ENCODE measurements at regions not wholly inside any gene's neighbourhood (a gene's known extent, or its start where the extent isn't known, plus 50 kb on each side); places are given as distances from the start of the nearest gene placed in this dataset.

GRCh38 chr5:3140117-3140516 lies 388.6 kb upstream of the IRX2 start:
- TF ChIP-seq ZNF274 (IDR thresholded peaks at IDR 0.05; ENCODE audit: low read depth, low read length): no peak
- no peak for TF ChIP-seq SRF (IDR thresholded peaks at IDR 0.05; ENCODE audit: low read depth)
- no peak for TF ChIP-seq ZFX (IDR thresholded peaks at IDR 0.05)
- no peak for TF ChIP-seq POLR2AphosphoS5 (IDR thresholded peaks at IDR 0.05; ENCODE audit: low read depth, low read length)
- TF ChIP-seq ELF1 (IDR thresholded peaks at IDR 0.05; ENCODE audit: borderline replicate concordance, low read depth): no peak
- no peak for ATAC-seq
- RAD21 ChIA-PET (ENCODE audit: low non-redundant PET in 1 of 2, low total read pairs in 2 of 2, uncharacterized antibody in 2 of 2, unreplicated experiment in 2 of 2): no interaction called here

GRCh38 chr5:3139499-3139931 lies 388.0 kb upstream of the IRX2 start:
- Histone ChIP-seq H3K9ac (ENCODE audit: low read length) (no peak overlapping the region), H3K9me3 (ENCODE audit: control insufficient read depth in 1 of 2, insufficient read depth in 1 of 2, low read depth in 1 of 2, low read length in 2 of 2) (peaks cover 3 to 26% of the 10 kb centered on the region in 2 experiments; a peak in 2 of 4 replicates), H3K27ac (ENCODE audit: low read depth, low read length) (no peak overlapping the region), H3K4me2 (ENCODE audit: low read length) (no peak overlapping the region), H3K36me3 (ENCODE audit: control insufficient read depth in 1 of 2, insufficient read depth in 2 of 2, low read length in 2 of 2) (no peaks in the 10 kb centered on the region), H3K9me2 (ENCODE audit: insufficient read depth) (no peaks in the 10 kb centered on the region), H3K27me3 (ENCODE audit: insufficient read depth, low read length) (no peaks in the 10 kb centered on the region), H4K20me1 (ENCODE audit: insufficient read depth) (no peaks in the 10 kb centered on the region), H3K4me1 (ENCODE audit: control insufficient read depth in 1 of 2, insufficient read depth in 2 of 2, low read length in 2 of 2) (no peaks in the 10 kb centered on the region), H3K4me3 (replicated peaks in 1 of 2; ENCODE audit: low read depth in 1 of 2, low read length in 2 of 2) (no peak overlapping the region), H3K79me2 (ENCODE audit: insufficient read depth, low read length) (no peaks in the 10 kb centered on the region), H2AFZ (ENCODE audit: low read depth, low read length, poor library complexity, severe bottlenecking) (no peak overlapping the region)
- intact Hi-C loops (cut with micrococcal nuclease): no loop called here
- ChIA-PET CTCF (no interaction called here), RAD21 (ENCODE audit: low non-redundant PET in 1 of 2, low total read pairs in 2 of 2, uncharacterized antibody in 2 of 2, unreplicated experiment in 2 of 2) (no interaction called here), POLR2A (no interaction called here)
- ATAC-seq (no peak), DNase-seq (ENCODE audit: low read depth, low spot score) (no peak)
- TF ChIP-seq ZFX (IDR thresholded peaks at IDR 0.05): no peak
- no peak for TF ChIP-seq YY1 (IDR thresholded peaks at IDR 0.05; ENCODE audit: extremely low read depth, insufficient replicate concordance, low read depth, low read length)
- TF ChIP-seq FOSL1 (IDR thresholded peaks at IDR 0.05; ENCODE audit: low read depth): no peak
- no TSS peak for BruUV-seq (replicated peaks)

More at GRCh38 chr5:3140117-3140516, 388.6 kb upstream of the IRX2 start:
- Histone ChIP-seq H3K9ac (ENCODE audit: low read length) (no peak overlapping the region), H2AFZ (ENCODE audit: low read depth, low read length, poor library complexity, severe bottlenecking) (no peak overlapping the region), H3K4me2 (ENCODE audit: low read length) (no peak overlapping the region), H3K79me2 (ENCODE audit: insufficient read depth, low read length) (no peaks in the 10 kb centered on the region), H3K4me3 (replicated peaks in 1 of 2; ENCODE audit: low read depth in 1 of 2, low read length in 2 of 2) (no peak overlapping the region), H3K9me3 (ENCODE audit: control insufficient read depth in 1 of 2, insufficient read depth in 1 of 2, low read depth in 1 of 2, low read length in 2 of 2) (peaks cover 3 to 24% of the 10 kb centered on the region in 2 experiments; a peak in 2 of 4 replicates), H3K4me1 (ENCODE audit: control insufficient read depth in 1 of 2, insufficient read depth in 2 of 2, low read length in 2 of 2) (no peaks in the 10 kb centered on the region), H3K36me3 (ENCODE audit: control insufficient read depth in 1 of 2, insufficient read depth in 2 of 2, low read length in 2 of 2) (no peaks in the 10 kb centered on the region), H3K27me3 (ENCODE audit: insufficient read depth, low read length) (no peaks in the 10 kb centered on the region), H4K20me1 (ENCODE audit: insufficient read depth) (no peaks in the 10 kb centered on the region), H3K9me2 (ENCODE audit: insufficient read depth) (no peaks in the 10 kb centered on the region), H3K27ac (ENCODE audit: low read depth, low read length) (no peak overlapping the region)
- ChIA-PET CTCF (no interaction called here), POLR2A (no interaction called here)
- no TSS peak for BruUV-seq (replicated peaks)
- intact Hi-C loops (cut with micrococcal nuclease): no loop called here
- no peak for DNase-seq (ENCODE audit: low read depth, low spot score)
